ENCODE measurements at regions not wholly inside any gene's neighbourhood (a gene's known extent, or its start where the extent isn't known, plus 50 kb on each side); places are given as distances from the start of the nearest gene placed in this dataset.

- TF ChIP-seq CTCF (IDR thresholded peaks at IDR 0.05) (no peak), POLR2A (IDR thresholded peaks at IDR 0.05) (no peak)
These were observed 199.0 kb upstream of the RXFP2 start for GRCh38 chr13:31540281-31540680.

All from esophagus squamous epithelium (tissue), 4 donors.